ENCODE measurements at regions not wholly inside any gene's neighbourhood (a gene's known extent, or its start where the extent isn't known, plus 50 kb on each side); places are given as distances from the start of the nearest gene placed in this dataset.
"Not testable (repeated sequence)": the region's sequence is repeated elsewhere in the genome, so short reads cannot be mapped to it uniquely, and the experiment has no call there.

DNA sequence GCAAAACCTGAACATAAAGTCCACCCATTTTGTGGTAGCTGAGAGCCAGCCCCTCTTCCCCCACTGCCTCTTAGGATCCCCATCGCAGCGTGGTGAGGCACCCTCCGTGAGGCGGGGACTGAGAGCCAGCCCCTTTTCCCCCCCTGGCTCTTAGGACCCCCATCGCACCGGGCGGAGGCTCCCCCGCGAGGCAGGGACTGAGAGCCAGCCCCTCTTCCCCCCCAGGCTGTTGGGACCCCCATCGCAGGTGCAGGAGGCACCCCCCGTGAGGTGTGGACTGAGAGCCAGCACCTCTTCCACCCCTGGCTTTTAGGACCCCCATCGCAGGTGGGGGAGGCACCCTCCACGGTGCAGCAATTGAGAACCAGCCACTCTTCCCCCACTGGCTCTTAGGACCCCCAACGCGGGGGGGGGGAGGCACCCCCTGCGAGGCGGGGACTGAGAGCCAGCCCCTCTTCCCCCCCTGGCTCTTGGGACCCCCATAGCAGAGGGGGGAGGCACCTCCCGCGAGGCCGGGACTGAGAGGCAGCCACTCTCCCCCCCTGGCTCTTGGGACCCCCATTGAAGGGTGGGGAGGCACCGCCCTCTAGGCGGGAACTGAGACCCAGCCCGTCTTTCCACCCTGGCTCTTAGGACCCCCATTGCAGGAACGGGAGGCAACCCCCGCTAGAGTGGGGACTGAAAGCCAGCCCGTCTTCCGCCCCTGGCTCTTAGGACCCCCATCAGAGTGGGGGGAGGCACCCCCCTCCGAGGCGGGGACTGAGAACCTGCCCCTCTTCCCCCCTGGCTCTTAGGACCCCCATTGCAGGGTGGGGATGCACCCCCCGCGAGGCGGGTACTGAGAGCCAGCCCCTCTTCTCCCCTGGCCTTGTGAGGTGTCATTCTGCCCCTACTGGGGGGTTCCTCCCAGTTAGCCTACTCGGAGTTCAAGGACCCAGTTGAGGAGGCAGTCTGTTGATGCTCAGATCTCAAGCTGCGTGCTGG, 366.4 kb upstream of the SPRY2 start:
- DNase-seq (ENCODE audit: low read depth), result no peak
- Histone ChIP-seq H3K36me3 (ENCODE audit: control insufficient read depth, insufficient read depth, low read length) (no peaks in the 10 kb centered on the region), H3K4me3 (ENCODE audit: low read depth, low read length) (no peak overlapping the region), H3K27me3 (ENCODE audit: control insufficient read depth, insufficient read depth, low read length) (no peaks in the 10 kb centered on the region)
- TF ChIP-seq, protein P1, sequence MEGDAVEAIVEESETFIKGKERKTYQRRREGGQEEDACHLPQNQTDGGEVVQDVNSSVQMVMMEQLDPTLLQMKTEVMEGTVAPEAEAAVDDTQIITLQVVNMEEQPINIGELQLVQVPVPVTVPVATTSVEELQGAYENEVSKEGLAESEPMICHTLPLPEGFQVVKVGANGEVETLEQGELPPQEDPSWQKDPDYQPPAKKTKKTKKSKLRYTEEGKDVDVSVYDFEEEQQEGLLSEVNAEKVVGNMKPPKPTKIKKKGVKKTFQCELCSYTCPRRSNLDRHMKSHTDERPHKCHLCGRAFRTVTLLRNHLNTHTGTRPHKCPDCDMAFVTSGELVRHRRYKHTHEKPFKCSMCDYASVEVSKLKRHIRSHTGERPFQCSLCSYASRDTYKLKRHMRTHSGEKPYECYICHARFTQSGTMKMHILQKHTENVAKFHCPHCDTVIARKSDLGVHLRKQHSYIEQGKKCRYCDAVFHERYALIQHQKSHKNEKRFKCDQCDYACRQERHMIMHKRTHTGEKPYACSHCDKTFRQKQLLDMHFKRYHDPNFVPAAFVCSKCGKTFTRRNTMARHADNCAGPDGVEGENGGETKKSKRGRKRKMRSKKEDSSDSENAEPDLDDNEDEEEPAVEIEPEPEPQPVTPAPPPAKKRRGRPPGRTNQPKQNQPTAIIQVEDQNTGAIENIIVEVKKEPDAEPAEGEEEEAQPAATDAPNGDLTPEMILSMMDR (IDR thresholded peaks at IDR 0.05; ENCODE audit: insufficient read depth, low read length, poor library complexity, severe bottlenecking), result no peak

DNA sequence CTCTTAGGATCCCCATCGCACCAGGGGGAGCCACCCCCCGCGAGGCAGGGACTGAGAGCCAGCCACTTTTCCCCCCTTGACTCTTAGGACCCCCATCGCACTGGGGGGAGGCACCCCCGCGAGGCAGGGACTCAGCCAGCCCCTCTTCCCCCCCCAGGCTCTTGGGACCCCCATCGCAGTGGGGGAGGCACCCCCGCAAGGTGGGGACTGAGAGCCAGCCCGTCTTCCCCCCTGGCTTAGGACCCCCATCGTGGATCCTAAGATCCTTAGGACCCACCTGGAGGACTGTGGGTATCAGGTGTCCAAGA, 365.2 kb upstream of the SPRY2 start:
- no peaks in the 10 kb centered on the region for H3K36me3 ChIP-seq (ENCODE audit: control insufficient read depth, insufficient read depth, low read length)
- DNase-seq (ENCODE audit: low read depth), result no peak
- TF ChIP-seq, protein P1 (IDR thresholded peaks at IDR 0.05; ENCODE audit: insufficient read depth, low read length, poor library complexity, severe bottlenecking), result no peak
- no peak overlapping the region for H3K4me3 ChIP-seq (ENCODE audit: low read depth, low read length)
- H3K27me3 ChIP-seq (ENCODE audit: control insufficient read depth, insufficient read depth, low read length), result no peaks in the 10 kb centered on the region

DNA sequence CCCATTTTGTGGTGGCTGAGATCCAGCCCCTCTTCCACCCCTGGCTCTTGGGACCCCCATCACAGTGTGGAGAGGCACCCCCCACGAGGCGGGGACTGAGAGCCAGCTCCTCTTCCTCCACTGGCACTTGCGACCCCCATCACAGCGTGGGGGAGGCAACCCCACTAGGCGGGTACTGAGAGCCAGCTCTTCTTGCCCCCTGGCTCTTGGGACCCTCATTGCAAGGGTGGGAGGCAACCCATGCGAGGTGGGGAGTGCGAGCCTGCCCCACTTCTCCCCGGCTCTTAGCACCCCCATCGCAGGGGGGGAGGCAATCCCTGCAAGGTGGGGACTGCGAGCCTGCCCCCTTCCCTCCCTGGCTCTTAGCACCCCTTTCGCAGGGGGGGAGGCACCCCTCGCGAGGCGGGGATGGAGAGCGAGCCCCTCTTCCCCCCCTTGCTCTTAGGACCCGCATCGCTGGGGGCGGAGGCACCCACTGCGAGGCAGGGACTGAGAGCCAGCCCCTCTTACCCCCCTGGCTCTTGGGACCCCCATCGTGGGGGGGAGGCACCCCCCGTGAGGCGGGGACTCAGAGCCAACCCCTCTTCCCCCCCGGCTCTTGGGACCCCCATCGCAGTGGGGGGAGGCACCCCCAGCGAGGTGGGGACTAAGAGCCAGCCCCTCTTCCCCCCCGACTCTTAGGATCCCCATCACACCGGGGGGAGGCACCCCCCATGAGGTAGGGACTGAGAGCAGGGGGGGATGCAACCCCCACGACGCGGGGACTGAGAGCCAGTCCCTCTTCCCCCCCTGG, 364.6 kb upstream of the SPRY2 start:
- TF ChIP-seq, protein P1 (IDR thresholded peaks at IDR 0.05; ENCODE audit: insufficient read depth, low read length, poor library complexity, severe bottlenecking), result no peak
- Histone ChIP-seq H3K36me3 (ENCODE audit: control insufficient read depth, insufficient read depth, low read length) (no peaks in the 10 kb centered on the region), H3K27me3 (ENCODE audit: control insufficient read depth, insufficient read depth, low read length) (no peaks in the 10 kb centered on the region), H3K4me3 (ENCODE audit: low read depth, low read length) (no peak overlapping the region)
- DNase-seq (ENCODE audit: low read depth), result no peak

- DNase-seq (ENCODE audit: low read depth), result no peak
- Histone ChIP-seq H3K27me3 (ENCODE audit: control insufficient read depth, insufficient read depth, low read length) (no peaks in the 10 kb centered on the region), H3K4me3 (ENCODE audit: low read depth, low read length) (no peak overlapping the region), H3K36me3 (ENCODE audit: control insufficient read depth, insufficient read depth, low read length) (no peaks in the 10 kb centered on the region)
- TF ChIP-seq, protein P1 (IDR thresholded peaks at IDR 0.05; ENCODE audit: insufficient read depth, low read length, poor library complexity, severe bottlenecking), result no peak
Observed at GRCh38 chr13:80704369-80704768, 363.4 kb upstream of the SPRY2 start.

DNA sequence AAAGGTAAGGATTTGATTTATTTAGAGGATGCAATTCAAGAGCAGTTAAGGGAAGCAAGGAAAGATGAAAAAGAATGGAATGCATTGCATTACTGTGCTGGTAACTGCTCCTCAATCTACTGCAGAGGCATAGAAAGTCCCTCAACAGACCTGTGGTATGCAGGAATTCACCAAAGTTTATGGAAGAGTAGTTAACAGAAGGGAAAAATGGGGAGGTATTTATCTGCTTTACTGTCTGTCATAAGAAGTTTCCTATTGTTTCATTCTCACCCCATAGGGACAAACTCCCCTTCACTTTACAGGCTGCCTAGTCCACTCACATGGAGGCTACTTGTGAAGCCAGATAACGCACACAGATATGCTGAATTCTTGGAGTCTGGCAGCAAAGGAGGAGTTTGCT, 354.9 kb upstream of the SPRY2 start:
- H3K27me3 ChIP-seq (ENCODE audit: control insufficient read depth, insufficient read depth, low read length), result no peaks in the 10 kb centered on the region
- TF ChIP-seq, protein P1 (IDR thresholded peaks at IDR 0.05; ENCODE audit: insufficient read depth, low read length, poor library complexity, severe bottlenecking), result no peak
- H3K36me3 ChIP-seq (ENCODE audit: control insufficient read depth, insufficient read depth, low read length), result no peaks in the 10 kb centered on the region
- DNase-seq (ENCODE audit: low read depth), result no peak
- no peak overlapping the region for H3K4me3 ChIP-seq (ENCODE audit: low read depth, low read length)

DNA sequence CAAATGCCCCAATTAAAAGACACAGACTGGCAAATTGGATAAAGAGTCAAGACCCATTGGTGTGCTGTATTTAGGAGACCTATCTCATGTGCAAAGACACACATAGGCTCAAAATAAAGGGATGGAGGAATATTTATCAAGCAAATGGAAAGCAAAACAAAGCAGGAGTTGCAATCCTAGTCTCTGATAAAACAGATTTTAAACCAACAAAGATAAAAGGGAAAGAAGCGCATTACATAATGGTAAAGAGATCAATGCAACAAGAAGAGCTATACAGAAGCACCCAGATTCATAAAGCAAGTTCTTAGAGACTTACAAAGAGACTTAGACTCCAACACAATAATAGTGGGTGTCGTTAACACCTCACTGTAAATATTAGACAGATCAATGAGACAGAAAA, 350.9 kb upstream of the SPRY2 start:
- H3K27me3 ChIP-seq (ENCODE audit: control insufficient read depth, insufficient read depth, low read length); H3K36me3 ChIP-seq (ENCODE audit: control insufficient read depth, insufficient read depth, low read length); H3K4me3 ChIP-seq (ENCODE audit: low read depth, low read length); DNase-seq (ENCODE audit: low read depth): not testable (repeated sequence)
